ENCODE measurements at regions not wholly inside any gene's neighbourhood (a gene's known extent, or its start where the extent isn't known, plus 50 kb on each side); places are given as distances from the start of the nearest gene placed in this dataset.

DNA sequence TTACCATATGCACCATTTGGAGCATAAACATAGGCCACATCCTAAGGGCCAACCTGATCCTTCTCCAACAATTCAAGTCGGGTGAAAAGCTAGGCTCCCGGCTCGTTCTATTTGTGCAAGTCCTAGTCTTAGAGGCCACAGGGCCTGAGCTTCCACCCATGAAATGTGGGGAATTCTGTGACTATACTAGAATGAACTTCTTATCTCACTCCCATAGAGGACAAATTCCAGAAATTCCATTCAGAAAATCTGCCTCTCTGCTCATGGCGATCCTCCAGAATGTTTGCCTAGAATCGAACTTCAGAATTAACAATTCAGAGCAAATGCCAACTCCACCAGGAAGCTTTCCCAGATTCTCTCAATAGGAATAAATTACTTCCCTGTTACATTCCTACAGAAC is 187.9 kb downstream of the BCL11A start (continued):
- TF ChIP-seq, protein P1, sequence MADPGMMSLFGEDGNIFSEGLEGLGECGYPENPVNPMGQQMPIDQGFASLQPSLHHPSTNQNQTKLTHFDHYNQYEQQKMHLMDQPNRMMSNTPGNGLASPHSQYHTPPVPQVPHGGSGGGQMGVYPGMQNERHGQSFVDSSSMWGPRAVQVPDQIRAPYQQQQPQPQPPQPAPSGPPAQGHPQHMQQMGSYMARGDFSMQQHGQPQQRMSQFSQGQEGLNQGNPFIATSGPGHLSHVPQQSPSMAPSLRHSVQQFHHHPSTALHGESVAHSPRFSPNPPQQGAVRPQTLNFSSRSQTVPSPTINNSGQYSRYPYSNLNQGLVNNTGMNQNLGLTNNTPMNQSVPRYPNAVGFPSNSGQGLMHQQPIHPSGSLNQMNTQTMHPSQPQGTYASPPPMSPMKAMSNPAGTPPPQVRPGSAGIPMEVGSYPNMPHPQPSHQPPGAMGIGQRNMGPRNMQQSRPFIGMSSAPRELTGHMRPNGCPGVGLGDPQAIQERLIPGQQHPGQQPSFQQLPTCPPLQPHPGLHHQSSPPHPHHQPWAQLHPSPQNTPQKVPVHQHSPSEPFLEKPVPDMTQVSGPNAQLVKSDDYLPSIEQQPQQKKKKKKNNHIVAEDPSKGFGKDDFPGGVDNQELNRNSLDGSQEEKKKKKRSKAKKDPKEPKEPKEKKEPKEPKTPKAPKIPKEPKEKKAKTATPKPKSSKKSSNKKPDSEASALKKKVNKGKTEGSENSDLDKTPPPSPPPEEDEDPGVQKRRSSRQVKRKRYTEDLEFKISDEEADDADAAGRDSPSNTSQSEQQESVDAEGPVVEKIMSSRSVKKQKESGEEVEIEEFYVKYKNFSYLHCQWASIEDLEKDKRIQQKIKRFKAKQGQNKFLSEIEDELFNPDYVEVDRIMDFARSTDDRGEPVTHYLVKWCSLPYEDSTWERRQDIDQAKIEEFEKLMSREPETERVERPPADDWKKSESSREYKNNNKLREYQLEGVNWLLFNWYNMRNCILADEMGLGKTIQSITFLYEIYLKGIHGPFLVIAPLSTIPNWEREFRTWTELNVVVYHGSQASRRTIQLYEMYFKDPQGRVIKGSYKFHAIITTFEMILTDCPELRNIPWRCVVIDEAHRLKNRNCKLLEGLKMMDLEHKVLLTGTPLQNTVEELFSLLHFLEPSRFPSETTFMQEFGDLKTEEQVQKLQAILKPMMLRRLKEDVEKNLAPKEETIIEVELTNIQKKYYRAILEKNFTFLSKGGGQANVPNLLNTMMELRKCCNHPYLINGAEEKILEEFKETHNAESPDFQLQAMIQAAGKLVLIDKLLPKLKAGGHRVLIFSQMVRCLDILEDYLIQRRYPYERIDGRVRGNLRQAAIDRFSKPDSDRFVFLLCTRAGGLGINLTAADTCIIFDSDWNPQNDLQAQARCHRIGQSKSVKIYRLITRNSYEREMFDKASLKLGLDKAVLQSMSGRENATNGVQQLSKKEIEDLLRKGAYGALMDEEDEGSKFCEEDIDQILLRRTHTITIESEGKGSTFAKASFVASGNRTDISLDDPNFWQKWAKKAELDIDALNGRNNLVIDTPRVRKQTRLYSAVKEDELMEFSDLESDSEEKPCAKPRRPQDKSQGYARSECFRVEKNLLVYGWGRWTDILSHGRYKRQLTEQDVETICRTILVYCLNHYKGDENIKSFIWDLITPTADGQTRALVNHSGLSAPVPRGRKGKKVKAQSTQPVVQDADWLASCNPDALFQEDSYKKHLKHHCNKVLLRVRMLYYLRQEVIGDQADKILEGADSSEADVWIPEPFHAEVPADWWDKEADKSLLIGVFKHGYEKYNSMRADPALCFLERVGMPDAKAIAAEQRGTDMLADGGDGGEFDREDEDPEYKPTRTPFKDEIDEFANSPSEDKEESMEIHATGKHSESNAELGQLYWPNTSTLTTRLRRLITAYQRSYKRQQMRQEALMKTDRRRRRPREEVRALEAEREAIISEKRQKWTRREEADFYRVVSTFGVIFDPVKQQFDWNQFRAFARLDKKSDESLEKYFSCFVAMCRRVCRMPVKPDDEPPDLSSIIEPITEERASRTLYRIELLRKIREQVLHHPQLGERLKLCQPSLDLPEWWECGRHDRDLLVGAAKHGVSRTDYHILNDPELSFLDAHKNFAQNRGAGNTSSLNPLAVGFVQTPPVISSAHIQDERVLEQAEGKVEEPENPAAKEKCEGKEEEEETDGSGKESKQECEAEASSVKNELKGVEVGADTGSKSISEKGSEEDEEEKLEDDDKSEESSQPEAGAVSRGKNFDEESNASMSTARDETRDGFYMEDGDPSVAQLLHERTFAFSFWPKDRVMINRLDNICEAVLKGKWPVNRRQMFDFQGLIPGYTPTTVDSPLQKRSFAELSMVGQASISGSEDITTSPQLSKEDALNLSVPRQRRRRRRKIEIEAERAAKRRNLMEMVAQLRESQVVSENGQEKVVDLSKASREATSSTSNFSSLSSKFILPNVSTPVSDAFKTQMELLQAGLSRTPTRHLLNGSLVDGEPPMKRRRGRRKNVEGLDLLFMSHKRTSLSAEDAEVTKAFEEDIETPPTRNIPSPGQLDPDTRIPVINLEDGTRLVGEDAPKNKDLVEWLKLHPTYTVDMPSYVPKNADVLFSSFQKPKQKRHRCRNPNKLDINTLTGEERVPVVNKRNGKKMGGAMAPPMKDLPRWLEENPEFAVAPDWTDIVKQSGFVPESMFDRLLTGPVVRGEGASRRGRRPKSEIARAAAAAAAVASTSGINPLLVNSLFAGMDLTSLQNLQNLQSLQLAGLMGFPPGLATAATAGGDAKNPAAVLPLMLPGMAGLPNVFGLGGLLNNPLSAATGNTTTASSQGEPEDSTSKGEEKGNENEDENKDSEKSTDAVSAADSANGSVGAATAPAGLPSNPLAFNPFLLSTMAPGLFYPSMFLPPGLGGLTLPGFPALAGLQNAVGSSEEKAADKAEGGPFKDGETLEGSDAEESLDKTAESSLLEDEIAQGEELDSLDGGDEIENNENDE (IDR thresholded peaks at IDR 0.05; ENCODE audit: insufficient replicate concordance, low read length) = no peak
